HEK293 (cell line): ENCODE measurements at regions not wholly inside any gene's neighbourhood (a gene's known extent, or its start where the extent isn't known, plus 50 kb on each side); places are given as distances from the start of the nearest gene placed in this dataset.

Source experiments
- CTCF ChIA-PET: fragments of 350-600 bp; formaldehyde crosslinking; extraction: SDS; loops from one replicate; lab custom pipeline; 2021; ENCODE audit warnings: antibody characterized with exemption; lab: Yijun Ruan, JAX
- POLR2A ChIA-PET: fragments of 300-600 bp; formaldehyde crosslinking; extraction: SDS; loops from one replicate; lab custom pipeline; 2020; ENCODE audit warnings: antibody characterized with exemption, inconsistent platforms; lab: Yijun Ruan, JAX
- H3K27ac ChIP-seq: fragments of 200-500 bp; sonication (Bioruptor generic); 2 replicates; pipeline ENCODE4 v1.5.1; 2014; ENCODE audit warnings: low read depth, low read length, control low read depth, inconsistent platforms; ENCODE audit errors: extremely low read depth
- H3K36me3 ChIP-seq, 2 experiments: fragments of 200-500 bp in 1 of 2; sonication (Bioruptor generic) in 1 of 2; 1 replicate in 1 of 2; 2 replicates in 1 of 2; pipeline ENCODE4 v1.5.1; 2014 to 2017; ENCODE audit warnings: inconsistent platforms in 2 of 2, low read length in 2 of 2; ENCODE audit not compliant: control insufficient read depth in 2 of 2, insufficient read depth in 1 of 2
- H3K4me1 ChIP-seq: fragments of 200-500 bp; sonication (Bioruptor generic); 2 replicates; pipeline ENCODE4 v1.5.1; 2014; ENCODE audit warnings: mild to moderate bottlenecking, low read length, inconsistent platforms; ENCODE audit not compliant: control insufficient read depth, insufficient read depth
- H3K4me3 ChIP-seq: 2 replicates; pipeline ENCODE4 v1.5.1; 2011; ENCODE audit warnings: low read depth, mild to moderate bottlenecking, control low read depth, low read length, moderate library complexity
- H3K9me3 ChIP-seq: fragments of 200-500 bp; sonication (Bioruptor generic); 2 replicates; pipeline ENCODE4 v1.5.1; 2014; ENCODE audit warnings: low read depth, low read length, inconsistent platforms; ENCODE audit not compliant: control insufficient read depth, insufficient read depth
- FEZF1 ChIP-seq: fragments of 450-650 bp; formaldehyde crosslinking; IDR thresholded peaks from 2 replicates; pipeline ENCODE4 v1.5.1; 2016; ENCODE audit warnings: missing biosample characterization, missing genetic modification characterization
- GFI1B ChIP-seq: fragments of 450-650 bp; formaldehyde crosslinking; IDR thresholded peaks from 2 replicates; pipeline ENCODE4 v1.5.1; 2016; ENCODE audit warnings: missing biosample characterization, missing genetic modification characterization
- GLIS2 ChIP-seq: fragments of 450-650 bp; formaldehyde crosslinking; IDR thresholded peaks from 2 replicates; pipeline ENCODE4 v1.5.1; 2016; ENCODE audit warnings: missing biosample characterization, missing genetic modification characterization
- KLF16 ChIP-seq: fragments of 450-650 bp; formaldehyde crosslinking; IDR thresholded peaks from 2 replicates; pipeline ENCODE4 v1.5.1; 2017; ENCODE audit warnings: missing biosample characterization, missing genetic modification characterization
- KLF17 ChIP-seq: fragments of 450-650 bp; formaldehyde crosslinking; IDR thresholded peaks from 2 replicates; pipeline ENCODE4 v1.5.1; 2016; ENCODE audit warnings: missing biosample characterization, missing genetic modification characterization
- MEIS1 ChIP-seq: sonication (generic); formaldehyde crosslinking; IDR thresholded peaks from 2 replicates; pipeline ENCODE4 v1.8.1; 2022; ENCODE audit warnings: missing genetic modification reagents, mild to moderate bottlenecking, borderline replicate concordance
- PRDM1 ChIP-seq: fragments of 450-650 bp; formaldehyde crosslinking; IDR thresholded peaks from 2 replicates; pipeline ENCODE4; 2016; ENCODE audit warnings: missing biosample characterization, missing genetic modification characterization
- SCRT1 ChIP-seq: fragments of 450-650 bp; formaldehyde crosslinking; IDR thresholded peaks from 2 replicates; pipeline ENCODE4 v1.5.1; 2016; ENCODE audit warnings: missing biosample characterization, missing genetic modification characterization, borderline replicate concordance
- SCRT2 ChIP-seq: fragments of 450-650 bp; formaldehyde crosslinking; IDR thresholded peaks from 2 replicates; pipeline ENCODE4 v1.5.1; 2016; ENCODE audit warnings: missing biosample characterization, missing genetic modification characterization
- SETDB1 ChIP-seq: IDR thresholded peaks from one replicate; pipeline ENCODE4 v1.6.1; 2017; ENCODE audit warnings: mild to moderate bottlenecking, low read length, moderate library complexity, mixed read lengths; ENCODE audit not compliant: insufficient read length
- ZBTB8A ChIP-seq: fragments of 450-650 bp; formaldehyde crosslinking; IDR thresholded peaks from 2 replicates; pipeline ENCODE4 v1.5.1; 2016; ENCODE audit warnings: missing biosample characterization, missing genetic modification characterization
- ZNF16 ChIP-seq: fragments of 450-650 bp; formaldehyde crosslinking; IDR thresholded peaks from 2 replicates; pipeline ENCODE4 v1.5.1; 2016; ENCODE audit warnings: low read depth, missing biosample characterization, missing genetic modification characterization
- ZNF2 ChIP-seq: fragments of 450-650 bp; formaldehyde crosslinking; IDR thresholded peaks from 2 replicates; pipeline ENCODE4 v1.5.1; 2016; ENCODE audit warnings: missing biosample characterization, missing genetic modification characterization
- ZNF341 ChIP-seq: fragments of 450-650 bp; formaldehyde crosslinking; IDR thresholded peaks from 2 replicates; pipeline ENCODE4; 2016; ENCODE audit warnings: low read depth, missing biosample characterization, missing genetic modification characterization
- ZNF362 ChIP-seq: fragments of 450-650 bp; formaldehyde crosslinking; IDR thresholded peaks from 2 replicates; pipeline ENCODE4 v1.5.1; 2016; ENCODE audit warnings: missing biosample characterization, missing genetic modification characterization
- ZNF366 ChIP-seq: fragments of 450-650 bp; formaldehyde crosslinking; conservative IDR thresholded peaks from 2 replicates; pipeline ENCODE4 v1.5.1; 2016; ENCODE audit warnings: missing biosample characterization, missing genetic modification characterization
- ZNF510 ChIP-seq: fragments of 450-650 bp; formaldehyde crosslinking; IDR thresholded peaks from 2 replicates; pipeline ENCODE4 v1.5.1; 2018; ENCODE audit warnings: mild to moderate bottlenecking, missing genetic modification characterization, missing biosample characterization; ENCODE audit not compliant: insufficient replicate concordance
- ZNF629 ChIP-seq: fragments of 450-650 bp; formaldehyde crosslinking; IDR thresholded peaks from 2 replicates; pipeline ENCODE4 v1.5.1; 2017; ENCODE audit warnings: missing biosample characterization, missing genetic modification characterization
- ZNF776 ChIP-seq: fragments of 450-650 bp; formaldehyde crosslinking; IDR thresholded peaks from 2 replicates; pipeline ENCODE4 v1.5.0; 2017; ENCODE audit warnings: missing biosample characterization, missing genetic modification characterization, borderline replicate concordance
- ZSCAN18 ChIP-seq: fragments of 450-650 bp; formaldehyde crosslinking; IDR thresholded peaks from 2 replicates; pipeline ENCODE4 v1.5.1; 2016; ENCODE audit warnings: missing biosample characterization, missing genetic modification characterization
- ZSCAN4 ChIP-seq: fragments of 450-650 bp; formaldehyde crosslinking; IDR thresholded peaks from 2 replicates; pipeline ENCODE4 v1.5.1; 2017; ENCODE audit warnings: missing biosample characterization, missing genetic modification characterization
- ZXDB ChIP-seq: fragments of 450-650 bp; formaldehyde crosslinking; IDR thresholded peaks from 2 replicates; pipeline ENCODE4 v1.5.1; 2016; ENCODE audit warnings: missing biosample characterization, missing genetic modification characterization

- no peak for TF ChIP-seq ZNF776
- no peak for TF ChIP-seq ZNF16 (tag by site-specific recombination)
- TF ChIP-seq PRDM1: no peak
Measured at GRCh38 chr3:18127859-18128681, 297.1 kb downstream of the SATB1 start (continued).

- Histone ChIP-seq H3K4me3 (no peak overlapping the region), H3K27ac (no peak overlapping the region)
- POLR2A ChIA-PET: interaction anchor here (0.6 kb wide), 1 partner anchor 665 kb away, joined by 3 read pairs; no protein-coding TSS in a partner anchor
- TF ChIP-seq SCRT2: no peak
- no peak for TF ChIP-seq KLF16 (tag by site-specific recombination)
- 0 out of 2 replicates have a peak, but pooled peaks have one; percentile 39 for TF ChIP-seq ZSCAN4 (tag by site-specific recombination)
- TF ChIP-seq, all 188 proteins: peak for 1
- H3K9me3 ChIP-seq: no peaks in the 10 kb centered on the region
- CTCF ChIA-PET: interaction anchor here (1.5 kb wide), 1 partner anchor 233 kb away, joined by 4 read pairs; no protein-coding TSS in a partner anchor
- H3K4me1 ChIP-seq: peaks cover 4% of the 10 kb centered on the region
- no peaks in the 10 kb centered on the region for H3K36me3 ChIP-seq
Measured at GRCh38 chr3:18127174-18127858, 297.8 kb downstream of the SATB1 start.

GRCh38 chr3:18126772-18127171 lies 298.4 kb downstream of the SATB1 start:
- TF ChIP-seq ZNF341 (tag by site-specific recombination) (0 out of 2 replicates have a peak, but pooled peaks have one; percentile 21), SCRT1 (tag by site-specific recombination) (no peak)
- Histone ChIP-seq H3K4me1 (peaks cover 4% of the 10 kb centered on the region), H3K27ac (no peak overlapping the region), H3K4me3 (no peak overlapping the region), H3K9me3 (no peaks in the 10 kb centered on the region), H3K36me3 (no peaks in the 10 kb centered on the region)
- ChIA-PET CTCF (interaction anchor here (1.5 kb wide), 1 partner anchor 233 kb away, joined by 4 read pairs; no protein-coding TSS in a partner anchor), POLR2A (no interaction called here)

GRCh38 chr3:18124501-18124900 lies 300.6 kb downstream of the SATB1 start:
- H3K9me3 ChIP-seq: no peaks in the 10 kb centered on the region
- POLR2A ChIA-PET: no interaction called here
- no peaks in the 10 kb centered on the region for H3K36me3 ChIP-seq
- H3K27ac ChIP-seq: no peak overlapping the region
- CTCF ChIA-PET: interaction anchor here (0.7 to 0.8 kb wide), 2 partner anchors 171 to 230 kb away, joined by 3 read pairs; no protein-coding TSS in a partner anchor
- H3K4me3 ChIP-seq: no peak overlapping the region
- peaks cover 4% of the 10 kb centered on the region for H3K4me1 ChIP-seq
- TF ChIP-seq KLF17 (tag by site-specific recombination) (peak; percentile 39; the same call in 1 of the 2 replicates), ZBTB8A (tag by site-specific recombination) (no peak), MEIS1 (no peak), GFI1B (no peak), SETDB1 (peak; percentile 18), ZNF2 (tag by site-specific recombination) (0 out of 2 replicates have a peak, but pooled peaks have one; percentile 49), FEZF1 (peak; percentile 59), ZXDB (tag by site-specific recombination) (0 out of 2 replicates have a peak, but pooled peaks have one; percentile 38), ZSCAN18 (no peak), ZNF510 (tag by site-specific recombination) (no peak), GLIS2 (tag by site-specific recombination) (no peak), ZNF362 (peak; percentile 77), ZNF629 (tag by site-specific recombination) (0 out of 2 replicates have a peak, but pooled peaks have one; percentile 13), ZNF366 (tag by site-specific recombination) (peak; percentile 35; the same call in 1 of the 2 replicates)
